DND-41 (cell line): ENCODE measurements at regions not wholly inside any gene's neighbourhood (a gene's known extent, or its start where the extent isn't known, plus 50 kb on each side); places are given as distances from the start of the nearest gene placed in this dataset.

ENCODE experiments used
- EZH2 ChIP-seq: IDR thresholded peaks from 3 replicates; pipeline ENCODE4 v1.6.1; 2012; ENCODE audit warnings: borderline replicate concordance, low read depth, mild to moderate bottlenecking, moderate library complexity, low read length, inconsistent platforms; ENCODE audit not compliant: severe bottlenecking
- TF ChIP-seq, protein P1 (sequence below): IDR thresholded peaks from 2 replicates; pipeline ENCODE4 v1.5.1; 2012; ENCODE audit warnings: borderline replicate concordance, low read length, moderate library complexity, mild to moderate bottlenecking; ENCODE audit not compliant: poor library complexity, severe bottlenecking; ENCODE audit errors: extremely low read depth

DNA sequence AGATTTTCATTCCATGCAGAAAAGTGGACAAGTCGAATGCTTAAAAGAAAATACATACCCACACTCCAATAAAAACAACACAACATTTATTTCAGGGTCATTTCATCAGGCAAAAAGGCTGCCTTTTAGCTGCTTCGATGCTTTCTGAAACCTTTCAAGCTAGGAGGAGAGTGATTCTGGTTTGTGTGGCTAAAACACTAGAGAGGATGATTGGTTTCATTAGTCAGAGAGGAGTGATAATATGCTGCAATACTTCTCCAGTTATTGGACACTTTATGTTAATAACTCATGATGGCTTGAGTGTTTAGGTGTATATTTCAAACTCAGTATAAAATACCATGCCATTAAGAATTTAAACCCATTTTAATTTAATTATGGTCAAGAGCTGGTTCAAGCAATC, 614.0 kb downstream of the SLC4A3 start:
- no peak for TF ChIP-seq EZH2
- TF ChIP-seq, protein P1, sequence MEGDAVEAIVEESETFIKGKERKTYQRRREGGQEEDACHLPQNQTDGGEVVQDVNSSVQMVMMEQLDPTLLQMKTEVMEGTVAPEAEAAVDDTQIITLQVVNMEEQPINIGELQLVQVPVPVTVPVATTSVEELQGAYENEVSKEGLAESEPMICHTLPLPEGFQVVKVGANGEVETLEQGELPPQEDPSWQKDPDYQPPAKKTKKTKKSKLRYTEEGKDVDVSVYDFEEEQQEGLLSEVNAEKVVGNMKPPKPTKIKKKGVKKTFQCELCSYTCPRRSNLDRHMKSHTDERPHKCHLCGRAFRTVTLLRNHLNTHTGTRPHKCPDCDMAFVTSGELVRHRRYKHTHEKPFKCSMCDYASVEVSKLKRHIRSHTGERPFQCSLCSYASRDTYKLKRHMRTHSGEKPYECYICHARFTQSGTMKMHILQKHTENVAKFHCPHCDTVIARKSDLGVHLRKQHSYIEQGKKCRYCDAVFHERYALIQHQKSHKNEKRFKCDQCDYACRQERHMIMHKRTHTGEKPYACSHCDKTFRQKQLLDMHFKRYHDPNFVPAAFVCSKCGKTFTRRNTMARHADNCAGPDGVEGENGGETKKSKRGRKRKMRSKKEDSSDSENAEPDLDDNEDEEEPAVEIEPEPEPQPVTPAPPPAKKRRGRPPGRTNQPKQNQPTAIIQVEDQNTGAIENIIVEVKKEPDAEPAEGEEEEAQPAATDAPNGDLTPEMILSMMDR: no peak
